Body of pancreas (tissue), 4 donors: ENCODE measurements at regions not wholly inside any gene's neighbourhood (a gene's known extent, or its start where the extent isn't known, plus 50 kb on each side); places are given as distances from the start of the nearest gene placed in this dataset.

Experiments used
- POLR2A ChIP-seq, 3 donors: fragments of 450-650 bp; IDR thresholded peaks; one replicate each; pipeline ENCODE4 v1.6.1; 2016; ENCODE audit warnings: antibody characterized with exemption in 3 of 3, mild to moderate bottlenecking in 2 of 3
- TF ChIP-seq, protein P1 (sequence below), 7 experiments: fragments of 450-650 bp in 4 of 7; fragments of 200-600 bp in 3 of 7; sonication (generic) in 3 of 7; IDR thresholded peaks; one replicate each; pipeline ENCODE4 v1.5.1; 2016 to 2019; ENCODE audit warnings: antibody characterized with exemption in 7 of 7

DNA sequence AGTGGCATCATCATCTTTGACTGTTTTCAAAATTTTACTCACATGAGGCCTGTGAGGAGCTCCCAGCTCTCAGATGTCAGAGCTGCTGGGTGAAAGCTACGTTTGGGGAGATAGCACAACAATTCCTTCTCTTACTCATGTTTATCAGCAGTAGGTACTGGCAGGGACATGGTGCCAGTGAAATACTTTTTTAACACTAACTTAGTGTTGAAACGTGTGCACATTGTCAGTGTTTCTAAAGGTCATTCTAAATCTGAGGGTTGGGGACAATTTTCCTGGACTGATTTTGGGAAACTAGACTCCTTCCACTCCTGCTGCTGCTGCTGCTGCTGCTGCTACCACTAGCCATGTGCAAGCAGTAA lies 487.4 kb downstream of the PDCD6IP start:
- TF ChIP-seq, protein P1, sequence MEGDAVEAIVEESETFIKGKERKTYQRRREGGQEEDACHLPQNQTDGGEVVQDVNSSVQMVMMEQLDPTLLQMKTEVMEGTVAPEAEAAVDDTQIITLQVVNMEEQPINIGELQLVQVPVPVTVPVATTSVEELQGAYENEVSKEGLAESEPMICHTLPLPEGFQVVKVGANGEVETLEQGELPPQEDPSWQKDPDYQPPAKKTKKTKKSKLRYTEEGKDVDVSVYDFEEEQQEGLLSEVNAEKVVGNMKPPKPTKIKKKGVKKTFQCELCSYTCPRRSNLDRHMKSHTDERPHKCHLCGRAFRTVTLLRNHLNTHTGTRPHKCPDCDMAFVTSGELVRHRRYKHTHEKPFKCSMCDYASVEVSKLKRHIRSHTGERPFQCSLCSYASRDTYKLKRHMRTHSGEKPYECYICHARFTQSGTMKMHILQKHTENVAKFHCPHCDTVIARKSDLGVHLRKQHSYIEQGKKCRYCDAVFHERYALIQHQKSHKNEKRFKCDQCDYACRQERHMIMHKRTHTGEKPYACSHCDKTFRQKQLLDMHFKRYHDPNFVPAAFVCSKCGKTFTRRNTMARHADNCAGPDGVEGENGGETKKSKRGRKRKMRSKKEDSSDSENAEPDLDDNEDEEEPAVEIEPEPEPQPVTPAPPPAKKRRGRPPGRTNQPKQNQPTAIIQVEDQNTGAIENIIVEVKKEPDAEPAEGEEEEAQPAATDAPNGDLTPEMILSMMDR (IDR thresholded peaks at IDR 0.05) = no peak
- TF ChIP-seq POLR2A (IDR thresholded peaks at IDR 0.05) = no peak
